ENCODE measurements at regions not wholly inside any gene's neighbourhood (a gene's known extent, or its start where the extent isn't known, plus 50 kb on each side); places are given as distances from the start of the nearest gene placed in this dataset.

DNA sequence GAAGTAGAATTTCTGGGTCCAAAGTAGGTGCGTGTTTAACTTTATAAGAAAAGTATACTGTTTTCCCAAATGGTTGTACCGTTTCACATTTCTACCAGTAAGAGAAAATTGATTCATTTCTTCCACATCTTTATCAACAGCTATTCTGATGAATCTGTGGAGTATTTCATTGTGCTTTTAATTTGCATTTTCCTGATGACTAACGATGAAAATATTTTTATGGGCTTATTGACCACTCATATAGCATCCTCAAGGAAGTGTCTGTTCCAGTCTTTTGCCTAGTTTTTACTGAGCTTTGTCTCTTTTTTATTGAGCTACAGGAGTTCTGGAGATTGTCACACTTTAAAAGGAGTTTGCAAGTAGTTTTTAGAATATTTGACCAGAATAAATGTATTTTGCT, 92.6 kb downstream of the ASB9 start:
- TF ChIP-seq CTCF (IDR thresholded peaks at IDR 0.05) (no peak), EZH2 (IDR thresholded peaks at IDR 0.05; ENCODE audit: borderline replicate concordance, insufficient read depth, low read depth, low read length, poor library complexity, severe bottlenecking) (no peak)
